ENCODE measurements at regions not wholly inside any gene's neighbourhood (a gene's known extent, or its start where the extent isn't known, plus 50 kb on each side); places are given as distances from the start of the nearest gene placed in this dataset.
"Not testable (repeated sequence)": the region's sequence is repeated elsewhere in the genome, so short reads cannot be mapped to it uniquely, and the experiment has no call there.

DNA sequence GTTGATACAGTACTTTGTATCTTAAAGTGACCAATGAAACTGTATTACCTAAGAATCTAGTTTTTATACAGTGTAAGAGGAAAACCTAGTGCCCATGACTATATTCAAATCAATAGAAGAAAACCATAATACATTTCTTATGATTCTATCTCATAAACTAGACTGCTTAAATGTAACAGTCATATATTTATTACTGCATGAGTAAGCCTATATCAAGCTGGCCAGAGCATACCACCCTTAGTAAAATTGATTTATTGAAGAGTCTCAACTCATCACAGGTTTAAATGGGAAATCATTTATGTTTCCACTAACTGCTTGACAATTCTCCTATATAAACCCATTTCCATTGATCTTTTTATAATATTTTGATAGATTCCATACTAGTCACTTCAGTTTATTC lies 1059.2 kb upstream of the LRRTM1 start:
- H3K36me3 ChIP-seq: no peaks in the 10 kb centered on the region

GRCh38 chr2:81362468-81362867 lies 1057.9 kb upstream of the LRRTM1 start:
- H3K27ac ChIP-seq; H3K4me1 ChIP-seq; H3K36me3 ChIP-seq; H3K27me3 ChIP-seq; H3K4me2 ChIP-seq; H3K4me3 ChIP-seq; H3K9ac ChIP-seq; H4K20me1 ChIP-seq; H3K9me3 ChIP-seq (replicated peaks in 1 of 11): not testable (repeated sequence)

More for the DNA sequence above, 1059.2 kb upstream of the LRRTM1 start:
- Histone ChIP-seq H3K4me1 (no peaks in the 10 kb centered on the region), H3K27ac (no peak overlapping the region), H3K9ac (no peak overlapping the region), H3K4me2 (no peak overlapping the region), H3K27me3 (no peaks in the 10 kb centered on the region), H3K9me3 (replicated peaks in 1 of 11) (no peaks in the 10 kb centered on the region), H3K4me3 (no peak overlapping the region), H4K20me1 (no peaks in the 10 kb centered on the region)
- TF ChIP-seq Cebpa-rat (IDR thresholded peaks at IDR 0.05): no peak

DNA sequence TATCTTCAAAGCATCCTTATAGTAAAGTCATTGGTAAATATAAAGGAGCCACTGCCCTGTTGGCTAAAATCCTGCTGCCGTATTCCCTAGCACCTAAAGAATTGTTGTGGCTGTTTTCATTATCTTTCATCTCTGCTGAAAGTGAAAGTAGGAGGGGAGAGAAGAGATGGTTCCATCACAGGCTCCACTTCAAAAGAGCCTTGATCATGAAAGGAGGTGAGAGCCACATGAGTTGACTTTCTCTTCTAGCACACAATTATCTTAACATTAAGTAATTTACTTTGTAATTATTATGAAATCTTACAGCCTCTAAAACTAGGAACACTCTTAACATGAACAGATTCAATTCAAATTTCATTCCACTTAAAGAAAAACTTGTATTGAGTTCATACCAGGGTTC lies 1050.9 kb upstream of the LRRTM1 start:
- Histone ChIP-seq H3K4me2 (no peak overlapping the region), H3K4me1 (no peaks in the 10 kb centered on the region), H3K9ac (no peak overlapping the region), H3K27ac (no peak overlapping the region), H3K27me3 (no peaks in the 10 kb centered on the region), H3K9me3 (replicated peaks in 1 of 11) (peaks cover 0 to 8% (median 0%) of the 10 kb centered on the region in 11 experiments; a peak in 5 of 22 replicates), H3K4me3 (no peak overlapping the region), H4K20me1 (no peaks in the 10 kb centered on the region), H3K36me3 (no peaks in the 10 kb centered on the region)
- TF ChIP-seq Cebpa-rat (IDR thresholded peaks at IDR 0.05): no peak

- Histone ChIP-seq H4K20me1 (no peaks in the 10 kb centered on the region), H3K4me2 (no peak overlapping the region), H3K4me3 (no peak overlapping the region), H3K9ac (no peak overlapping the region), H3K4me1 (no peaks in the 10 kb centered on the region), H3K9me3 (replicated peaks in 1 of 11) (no peaks in the 10 kb centered on the region), H3K27me3 (no peaks in the 10 kb centered on the region), H3K27ac (no peak overlapping the region), H3K36me3 (no peaks in the 10 kb centered on the region)
- TF ChIP-seq Cebpa-rat (IDR thresholded peaks at IDR 0.05): no peak
Observed at GRCh38 chr2:81334046-81334445, 1029.5 kb upstream of the LRRTM1 start.

- no peaks in the 10 kb centered on the region; a peak in 1 of 22 replicates for H3K9me3 ChIP-seq (replicated peaks in 1 of 11)
- H3K4me2 ChIP-seq: no peak overlapping the region
- H3K27ac ChIP-seq: no peak overlapping the region
- H3K9ac ChIP-seq: no peak overlapping the region
- no peaks in the 10 kb centered on the region for H3K27me3 ChIP-seq
- H3K36me3 ChIP-seq: no peaks in the 10 kb centered on the region
- H4K20me1 ChIP-seq: no peaks in the 10 kb centered on the region
- H3K4me3 ChIP-seq: no peak overlapping the region
- TF ChIP-seq Cebpa-rat (IDR thresholded peaks at IDR 0.05): no peak
- H3K4me1 ChIP-seq: no peaks in the 10 kb centered on the region
Observed at GRCh38 chr2:81328968-81329367, 1024.4 kb upstream of the LRRTM1 start.

DNA sequence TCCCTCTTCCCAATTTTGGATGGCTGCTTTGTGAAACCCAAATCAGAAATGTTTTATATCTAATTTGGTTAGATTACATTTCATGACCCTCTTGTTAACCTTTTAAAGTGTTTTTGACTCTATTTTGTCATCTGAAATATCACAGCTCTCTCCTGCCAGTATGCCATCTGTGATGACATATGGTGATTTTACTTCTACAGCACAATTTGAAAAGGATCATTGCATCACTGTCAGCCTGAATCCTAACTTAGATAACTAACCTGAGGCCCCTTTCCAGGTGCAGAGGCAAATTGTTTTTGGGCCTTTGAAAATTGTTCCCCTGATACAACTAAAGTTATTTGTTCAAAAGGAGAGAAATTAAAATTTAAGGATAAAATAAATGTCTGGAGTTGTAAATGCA lies 1023.4 kb upstream of the LRRTM1 start:
- Histone ChIP-seq H4K20me1 (no peaks in the 10 kb centered on the region), H3K4me1 (no peaks in the 10 kb centered on the region), H3K9me3 (replicated peaks in 1 of 11) (peaks cover 0 to 7% (median 0%) of the 10 kb centered on the region in 11 experiments; a peak in 2 of 22 replicates), H3K27ac (no peak overlapping the region), H3K27me3 (no peaks in the 10 kb centered on the region), H3K9ac (no peak overlapping the region), H3K4me3 (no peak overlapping the region), H3K36me3 (no peaks in the 10 kb centered on the region), H3K4me2 (no peak overlapping the region)
- TF ChIP-seq Cebpa-rat (IDR thresholded peaks at IDR 0.05): no peak

- Histone ChIP-seq H3K9me3 (replicated peaks in 1 of 11) (peaks cover 0 to 8% (median 0%) of the 10 kb centered on the region in 11 experiments; a peak in 2 of 22 replicates), H3K4me3 (no peak overlapping the region), H4K20me1 (no peaks in the 10 kb centered on the region), H3K27me3 (no peaks in the 10 kb centered on the region), H3K4me1 (no peaks in the 10 kb centered on the region), H3K4me2 (no peak overlapping the region), H3K36me3 (no peaks in the 10 kb centered on the region), H3K27ac (no peak overlapping the region), H3K9ac (no peak overlapping the region)
- no peak for TF ChIP-seq Cebpa-rat (IDR thresholded peaks at IDR 0.05)
Observed at GRCh38 chr2:81324046-81324445, 1019.5 kb upstream of the LRRTM1 start.

DNA sequence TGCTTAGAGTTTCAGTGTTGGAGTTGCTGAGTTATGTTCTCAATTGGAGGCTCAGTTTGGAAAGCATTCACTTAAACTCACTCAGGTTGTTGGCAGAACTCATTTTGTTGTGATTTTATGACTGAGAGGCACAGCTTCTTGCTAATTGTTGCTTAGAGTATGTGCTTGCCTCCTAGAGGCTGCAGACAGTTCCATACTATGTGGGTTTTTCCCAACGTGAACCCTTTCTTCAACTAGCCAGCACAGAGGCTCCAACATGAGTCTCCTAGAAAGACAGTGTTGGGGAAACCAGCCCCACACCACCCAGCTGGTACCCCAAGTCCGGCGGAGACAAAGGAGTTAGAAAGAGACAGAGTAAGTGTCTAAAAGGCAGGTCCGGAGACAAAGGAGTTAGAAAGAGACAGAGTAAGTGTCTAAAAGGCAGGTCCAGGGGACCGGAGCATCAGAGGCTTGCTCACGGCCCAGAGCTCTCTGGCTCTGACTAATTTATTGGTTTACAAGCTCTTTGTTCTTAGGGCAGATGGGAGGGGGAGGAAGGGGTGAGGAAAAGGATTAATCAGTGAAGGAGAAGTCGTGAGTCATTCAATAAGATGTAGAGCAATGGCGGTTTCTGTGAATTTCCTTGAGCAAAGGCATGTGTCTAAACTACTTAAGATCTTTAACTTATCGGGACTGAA lies 999.7 kb upstream of the LRRTM1 start:
- peaks cover 0 to 6% (median 4%) of the 10 kb centered on the region in 11 experiments; a peak in 8 of 22 replicates for H3K9me3 ChIP-seq (replicated peaks in 1 of 11)
- H4K20me1 ChIP-seq: no peaks in the 10 kb centered on the region
- no peak overlapping the region for H3K9ac ChIP-seq
- H3K36me3 ChIP-seq: no peaks in the 10 kb centered on the region
- no peak for TF ChIP-seq Cebpa-rat (IDR thresholded peaks at IDR 0.05)
- no peak overlapping the region for H3K27ac ChIP-seq
- H3K4me3 ChIP-seq: no peak overlapping the region
- no peak overlapping the region for H3K4me2 ChIP-seq
- H3K4me1 ChIP-seq: no peaks in the 10 kb centered on the region
- no peaks in the 10 kb centered on the region for H3K27me3 ChIP-seq

DNA sequence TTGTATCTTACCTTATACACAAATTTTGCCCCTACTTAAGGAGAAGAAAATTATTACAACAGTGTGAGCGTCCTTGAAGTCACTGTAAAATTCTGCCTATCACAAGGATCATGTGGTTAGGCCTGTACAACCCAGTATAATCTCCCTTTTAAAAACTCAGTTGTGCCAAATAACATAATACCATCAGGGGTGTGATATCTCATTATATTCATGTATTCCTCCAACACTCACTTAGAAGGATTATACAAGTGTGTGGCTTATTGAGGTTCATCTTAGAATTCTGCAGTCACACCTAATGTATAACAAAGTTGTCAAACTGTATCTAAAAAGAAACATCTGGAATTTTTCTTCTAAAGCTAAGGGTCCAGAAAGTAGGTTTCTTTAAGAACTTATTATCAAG lies 998.8 kb upstream of the LRRTM1 start:
- Histone ChIP-seq H3K9me3 (replicated peaks in 1 of 11) (peaks cover 0 to 6% (median 4%) of the 10 kb centered on the region in 11 experiments; a peak in 8 of 22 replicates), H3K27ac (no peak overlapping the region), H3K4me1 (no peaks in the 10 kb centered on the region), H3K9ac (no peak overlapping the region), H3K36me3 (no peaks in the 10 kb centered on the region), H4K20me1 (no peaks in the 10 kb centered on the region), H3K4me2 (no peak overlapping the region), H3K4me3 (no peak overlapping the region), H3K27me3 (no peaks in the 10 kb centered on the region)
- TF ChIP-seq Cebpa-rat (IDR thresholded peaks at IDR 0.05): no peak

DNA sequence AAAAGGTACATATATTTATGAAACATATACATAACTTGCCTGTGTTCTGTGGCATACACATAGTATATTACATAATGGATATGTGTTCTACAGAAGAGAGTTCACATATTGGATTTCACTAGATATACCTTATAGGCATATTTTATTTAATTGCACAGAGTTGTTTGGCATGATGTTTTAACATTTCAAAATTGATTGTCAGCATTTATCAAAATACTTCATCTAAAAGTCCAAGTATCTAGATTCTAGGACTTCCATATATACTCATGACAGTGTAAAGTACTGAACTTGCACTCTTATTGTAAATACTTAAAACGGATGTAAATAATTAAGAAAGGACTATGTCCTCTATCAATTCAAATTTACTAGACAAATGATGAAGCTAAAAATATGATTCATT lies 995.3 kb upstream of the LRRTM1 start:
- Histone ChIP-seq H3K9ac (no peak overlapping the region), H3K4me3 (no peak overlapping the region), H3K27me3 (no peaks in the 10 kb centered on the region), H3K9me3 (replicated peaks in 1 of 11) (peaks cover 0 to 6% (median 4%) of the 10 kb centered on the region in 11 experiments; a peak in 8 of 22 replicates), H3K4me2 (no peak overlapping the region), H3K36me3 (no peaks in the 10 kb centered on the region), H4K20me1 (no peaks in the 10 kb centered on the region), H3K4me1 (no peaks in the 10 kb centered on the region), H3K27ac (no peak overlapping the region)
- no peak for TF ChIP-seq Cebpa-rat (IDR thresholded peaks at IDR 0.05)
